ENCODE measurements at regions not wholly inside any gene's neighbourhood (a gene's known extent, or its start where the extent isn't known, plus 50 kb on each side); places are given as distances from the start of the nearest gene placed in this dataset.

- TF ChIP-seq CTCF (IDR thresholded peaks at IDR 0.05): no peak
- no peak for TF ChIP-seq POLR2A (IDR thresholded peaks at IDR 0.05)
Observed at GRCh38 chr3:74814181-74814580, 199.7 kb upstream of the CNTN3 start.

All from adrenal gland (tissue), 5 donors.